LNCAP (cell line): ENCODE measurements at regions not wholly inside any gene's neighbourhood (a gene's known extent, or its start where the extent isn't known, plus 50 kb on each side); places are given as distances from the start of the nearest gene placed in this dataset.

ENCODE experiments used
- CTCF ChIP-seq: fragments of 450-650 bp; IDR thresholded peaks from 2 replicates; pipeline ENCODE4 v1.5.1; 2017; ENCODE audit warnings: mild to moderate bottlenecking

- no peak for TF ChIP-seq CTCF
Measured at GRCh38 chr4:19047279-19047880, 1025.8 kb upstream of the LCORL start.

GRCh38 chr4:19039816-19040215, 1018.3 kb upstream of the LCORL start:
- no peak for TF ChIP-seq CTCF

DNA sequence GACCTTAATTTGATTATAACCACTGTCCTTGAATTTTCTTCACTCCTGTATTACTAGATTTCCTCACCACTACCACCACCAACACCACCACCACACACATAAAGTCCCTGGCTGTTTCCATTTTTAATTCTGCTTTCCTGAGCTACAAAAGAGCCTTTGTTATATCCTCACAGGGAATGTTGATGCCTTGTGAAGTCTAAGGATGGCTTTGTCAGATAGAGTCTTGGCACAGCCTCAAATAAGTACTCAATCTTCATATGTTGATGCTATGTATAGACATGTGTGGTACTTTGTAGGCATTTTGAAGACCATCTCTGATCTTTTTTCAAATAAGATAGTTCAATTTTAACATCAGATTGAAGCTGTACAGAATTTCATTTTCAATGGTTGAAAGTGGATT, 1016.7 kb upstream of the LCORL start:
- no peak for TF ChIP-seq CTCF

DNA sequence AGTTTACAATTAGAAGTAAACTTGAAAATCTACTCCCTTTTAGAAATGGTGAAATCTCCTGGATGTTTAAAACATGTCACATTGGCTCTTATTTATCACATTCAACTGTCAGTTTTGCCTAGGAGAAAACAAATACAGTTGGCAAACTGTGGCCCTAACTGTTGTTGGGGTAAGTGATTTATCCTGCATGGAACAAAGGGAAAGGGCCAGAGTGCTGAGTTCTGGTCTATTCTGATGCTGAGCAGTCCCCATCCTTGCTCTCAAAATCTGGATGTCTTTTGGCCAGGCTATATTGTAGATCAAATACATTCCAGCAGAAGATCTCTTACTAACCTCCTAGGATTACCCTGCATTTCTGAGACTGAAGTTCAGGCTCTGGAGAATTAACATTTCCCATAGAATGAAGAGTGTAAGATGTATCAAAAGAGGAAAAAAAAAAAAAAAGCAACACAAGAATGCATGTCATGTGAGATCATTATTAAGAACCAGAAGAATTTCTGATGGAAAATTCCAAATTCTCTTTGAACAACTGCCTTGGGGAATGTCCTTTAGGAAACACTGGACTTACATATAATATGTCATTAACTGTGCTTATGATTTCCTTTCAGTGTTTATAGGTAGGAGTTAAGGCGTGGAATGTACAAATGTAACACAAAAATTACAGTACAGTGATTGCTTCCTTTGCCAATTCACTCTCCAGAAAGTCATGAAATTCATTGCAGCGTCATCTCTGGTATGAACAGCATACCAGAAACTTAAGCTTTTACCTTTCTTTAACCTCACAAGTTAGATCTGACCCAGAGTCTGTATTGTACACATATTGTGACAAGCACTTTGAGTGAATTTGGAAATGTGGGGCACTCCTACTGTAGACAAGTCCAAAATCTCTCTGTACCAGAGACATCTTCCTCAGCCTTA, 1012.5 kb upstream of the LCORL start:
- TF ChIP-seq CTCF: no peak

DNA sequence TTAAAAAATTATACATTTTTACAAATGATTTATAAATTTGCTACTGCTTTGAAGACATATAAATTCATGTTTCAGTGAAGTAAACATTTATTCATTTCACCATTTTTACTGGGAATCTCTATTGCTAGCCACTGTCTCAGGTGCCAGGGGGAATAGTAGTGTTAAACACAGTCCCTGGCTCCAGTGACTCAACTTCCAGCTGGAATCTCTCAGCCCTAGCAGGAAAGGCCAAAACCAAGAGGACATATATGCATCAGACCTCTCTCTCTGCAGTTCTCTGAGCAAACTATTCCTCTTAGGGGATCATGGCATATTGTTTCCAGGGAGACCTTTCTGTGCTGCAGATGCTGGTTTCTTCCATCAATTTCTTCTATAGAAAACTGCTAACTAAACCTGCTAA, 1009.0 kb upstream of the LCORL start:
- TF ChIP-seq CTCF: no peak

DNA sequence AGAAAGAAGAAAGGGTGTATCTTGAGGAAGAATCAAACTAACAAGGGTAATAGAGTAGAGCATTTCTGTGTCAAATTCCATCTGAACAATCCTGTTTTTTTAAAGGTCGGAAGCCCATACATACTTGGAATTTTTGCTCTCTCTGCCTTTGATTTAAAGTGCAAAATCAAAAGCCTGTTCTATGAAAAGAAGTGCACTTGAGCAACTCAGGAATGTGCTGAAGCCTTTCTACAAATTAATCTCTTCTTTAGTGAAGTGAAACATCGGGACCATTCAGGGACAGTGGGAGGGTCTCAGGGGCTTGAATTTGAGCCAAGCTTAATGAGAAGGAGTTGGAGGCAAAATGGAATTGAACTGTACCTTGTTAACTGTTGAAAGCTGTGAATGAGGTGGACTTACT, 1008.5 kb upstream of the LCORL start:
- no peak for TF ChIP-seq CTCF

GRCh38 chr4:19026281-19026680, 1004.7 kb upstream of the LCORL start:
- no peak for TF ChIP-seq CTCF
